Kidney epithelial cell (primary cell): ENCODE measurements at regions not wholly inside any gene's neighbourhood (a gene's known extent, or its start where the extent isn't known, plus 50 kb on each side); places are given as distances from the start of the nearest gene placed in this dataset.

Experiments
- DNase-seq: peaks from one replicate; pipeline ENCODE4 v3.0.0-alpha.2; 2010; ENCODE audit warnings: low read depth
- H3K27me3 ChIP-seq: 2 replicates; pipeline ENCODE4 v1.6.0; 2011; ENCODE audit warnings: low read length; ENCODE audit not compliant: control insufficient read depth, insufficient read depth
- H3K36me3 ChIP-seq: 2 replicates; pipeline ENCODE4 v1.5.1; 2011; ENCODE audit warnings: low read length; ENCODE audit not compliant: control insufficient read depth, insufficient read depth
- H3K4me3 ChIP-seq: 2 replicates; pipeline ENCODE4 v1.5.1; 2011; ENCODE audit warnings: low read depth, mild to moderate bottlenecking, control low read depth, low read length
- TF ChIP-seq, protein P1 (sequence below): IDR thresholded peaks from 2 replicates; pipeline ENCODE4 v1.5.1; 2011; ENCODE audit warnings: mild to moderate bottlenecking, moderate library complexity, low read length, control low read depth, inconsistent platforms; ENCODE audit not compliant: insufficient read depth, poor library complexity, severe bottlenecking

- Histone ChIP-seq H3K27me3 (no peaks in the 10 kb centered on the region), H3K36me3 (no peaks in the 10 kb centered on the region), H3K4me3 (no peak overlapping the region)
- TF ChIP-seq, protein P1, sequence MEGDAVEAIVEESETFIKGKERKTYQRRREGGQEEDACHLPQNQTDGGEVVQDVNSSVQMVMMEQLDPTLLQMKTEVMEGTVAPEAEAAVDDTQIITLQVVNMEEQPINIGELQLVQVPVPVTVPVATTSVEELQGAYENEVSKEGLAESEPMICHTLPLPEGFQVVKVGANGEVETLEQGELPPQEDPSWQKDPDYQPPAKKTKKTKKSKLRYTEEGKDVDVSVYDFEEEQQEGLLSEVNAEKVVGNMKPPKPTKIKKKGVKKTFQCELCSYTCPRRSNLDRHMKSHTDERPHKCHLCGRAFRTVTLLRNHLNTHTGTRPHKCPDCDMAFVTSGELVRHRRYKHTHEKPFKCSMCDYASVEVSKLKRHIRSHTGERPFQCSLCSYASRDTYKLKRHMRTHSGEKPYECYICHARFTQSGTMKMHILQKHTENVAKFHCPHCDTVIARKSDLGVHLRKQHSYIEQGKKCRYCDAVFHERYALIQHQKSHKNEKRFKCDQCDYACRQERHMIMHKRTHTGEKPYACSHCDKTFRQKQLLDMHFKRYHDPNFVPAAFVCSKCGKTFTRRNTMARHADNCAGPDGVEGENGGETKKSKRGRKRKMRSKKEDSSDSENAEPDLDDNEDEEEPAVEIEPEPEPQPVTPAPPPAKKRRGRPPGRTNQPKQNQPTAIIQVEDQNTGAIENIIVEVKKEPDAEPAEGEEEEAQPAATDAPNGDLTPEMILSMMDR: no peak
- no peak for DNase-seq
Measured at GRCh38 chr6:8159966-8160365, 57.6 kb upstream of the EEF1E1 start.

DNA sequence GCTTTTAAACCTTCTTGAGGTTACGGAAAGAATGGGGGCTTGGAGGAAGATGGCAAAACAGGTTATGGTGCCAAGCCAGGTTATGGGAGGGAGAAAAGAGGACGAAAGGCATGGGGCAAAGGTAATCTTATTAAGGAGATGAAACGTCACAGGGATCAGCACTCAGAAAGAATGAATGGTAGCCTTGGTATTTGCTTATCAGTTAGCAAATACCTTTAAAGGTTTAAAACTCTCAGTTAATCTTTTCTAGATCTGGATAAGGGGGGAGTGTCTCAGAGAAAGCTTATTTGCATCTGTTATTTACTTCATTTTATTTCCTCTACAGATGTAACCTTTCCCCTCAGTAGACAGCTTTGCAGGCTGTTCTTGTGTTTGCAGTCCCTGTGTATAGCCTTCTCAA, 55.5 kb upstream of the EEF1E1 start:
- TF ChIP-seq, protein P1: no peak
- H3K27me3 ChIP-seq: no peaks in the 10 kb centered on the region
- no peaks in the 10 kb centered on the region for H3K36me3 ChIP-seq
- no peak for DNase-seq
- H3K4me3 ChIP-seq: no peak overlapping the region

GRCh38 chr6:8155259-8156012, 53.1 kb upstream of the EEF1E1 start:
- no peak for DNase-seq
- Histone ChIP-seq H3K4me3 (no peak overlapping the region), H3K27me3 (no peaks in the 10 kb centered on the region), H3K36me3 (no peaks in the 10 kb centered on the region)
- TF ChIP-seq, protein P1: no peak
